ENCODE measurements at regions not wholly inside any gene's neighbourhood (a gene's known extent, or its start where the extent isn't known, plus 50 kb on each side); places are given as distances from the start of the nearest gene placed in this dataset.

DNA sequence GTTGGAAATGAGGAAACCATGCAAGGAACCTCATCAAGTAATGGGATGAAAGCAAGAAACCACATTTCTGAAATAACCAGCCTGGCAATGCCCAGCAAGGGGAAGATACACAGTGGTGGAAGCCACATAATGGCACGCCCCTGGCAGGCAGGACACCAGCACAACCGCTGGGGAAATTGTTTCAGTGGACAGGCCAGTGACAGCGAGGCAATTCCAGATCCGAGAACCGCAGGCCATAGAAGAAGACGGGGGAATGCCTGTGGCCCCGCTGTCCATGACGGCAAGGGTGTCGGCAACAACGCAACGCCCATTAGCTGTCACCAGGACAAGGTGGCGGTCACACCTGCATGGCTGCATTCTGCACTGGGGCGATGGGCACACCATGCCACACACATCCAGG lies 1389.6 kb downstream of the BRD1 start:
- H3K9me3 ChIP-seq (ENCODE audit: control insufficient read depth in 5 of 5, low read length in 5 of 5) = no peaks in the 10 kb centered on the region
- H3K4me1 ChIP-seq (ENCODE audit: control insufficient read depth in 5 of 5, insufficient read depth in 5 of 5, low read length in 5 of 5) = no peaks in the 10 kb centered on the region
- no peak overlapping the region for H3K27ac ChIP-seq (ENCODE audit: low read depth, low read length)
- H3K36me3 ChIP-seq (ENCODE audit: control insufficient read depth in 5 of 5, insufficient read depth in 5 of 5, low read length in 5 of 5) = no peaks in the 10 kb centered on the region
- no peak overlapping the region for H3K4me3 ChIP-seq (ENCODE audit: low read depth in 1 of 5, low read length in 5 of 5)
- H3K9ac ChIP-seq (ENCODE audit: low read length in 5 of 5) = no peak overlapping the region
- H3K27me3 ChIP-seq (ENCODE audit: control insufficient read depth in 5 of 5, insufficient read depth in 4 of 5, low read length in 5 of 5) = peaks cover 0 to 15% (median 2%) of the 10 kb centered on the region in 5 donors

GRCh38 chr22:48436201-48436931 lies 1391.3 kb downstream of the BRD1 start:
- Histone ChIP-seq H3K27me3 (ENCODE audit: control insufficient read depth in 5 of 5, insufficient read depth in 4 of 5, low read length in 5 of 5) (peaks cover 0 to 14% (median 6%) of the 10 kb centered on the region in 5 donors), H3K27ac (ENCODE audit: low read depth, low read length) (no peak overlapping the region)

GRCh38 chr22:48434868-48435250 lies 1392.8 kb downstream of the BRD1 start:
- H3K9ac ChIP-seq (ENCODE audit: low read length in 5 of 5) = no peak overlapping the region
- H3K4me1 ChIP-seq (ENCODE audit: control insufficient read depth in 5 of 5, insufficient read depth in 5 of 5, low read length in 5 of 5) = no peaks in the 10 kb centered on the region
- H3K4me3 ChIP-seq (ENCODE audit: low read depth in 1 of 5, low read length in 5 of 5) = no peak overlapping the region
- H3K27ac ChIP-seq (ENCODE audit: low read depth, low read length) = no peak overlapping the region
- no peaks in the 10 kb centered on the region for H3K9me3 ChIP-seq (ENCODE audit: control insufficient read depth in 5 of 5, low read length in 5 of 5)
- no peaks in the 10 kb centered on the region for H3K36me3 ChIP-seq (ENCODE audit: control insufficient read depth in 5 of 5, insufficient read depth in 5 of 5, low read length in 5 of 5)
- peaks cover 0 to 9% (median 6%) of the 10 kb centered on the region in 5 donors for H3K27me3 ChIP-seq (ENCODE audit: control insufficient read depth in 5 of 5, insufficient read depth in 4 of 5, low read length in 5 of 5)

More at GRCh38 chr22:48436201-48436931, 1391.3 kb downstream of the BRD1 start:
- Histone ChIP-seq H3K4me1 (ENCODE audit: control insufficient read depth in 5 of 5, insufficient read depth in 5 of 5, low read length in 5 of 5) (no peaks in the 10 kb centered on the region), H3K9me3 (ENCODE audit: control insufficient read depth in 5 of 5, low read length in 5 of 5) (no peaks in the 10 kb centered on the region), H3K36me3 (ENCODE audit: control insufficient read depth in 5 of 5, insufficient read depth in 5 of 5, low read length in 5 of 5) (no peaks in the 10 kb centered on the region), H3K4me3 (ENCODE audit: low read depth in 1 of 5, low read length in 5 of 5) (no peak overlapping the region), H3K9ac (ENCODE audit: low read length in 5 of 5) (no peak overlapping the region)

DNA sequence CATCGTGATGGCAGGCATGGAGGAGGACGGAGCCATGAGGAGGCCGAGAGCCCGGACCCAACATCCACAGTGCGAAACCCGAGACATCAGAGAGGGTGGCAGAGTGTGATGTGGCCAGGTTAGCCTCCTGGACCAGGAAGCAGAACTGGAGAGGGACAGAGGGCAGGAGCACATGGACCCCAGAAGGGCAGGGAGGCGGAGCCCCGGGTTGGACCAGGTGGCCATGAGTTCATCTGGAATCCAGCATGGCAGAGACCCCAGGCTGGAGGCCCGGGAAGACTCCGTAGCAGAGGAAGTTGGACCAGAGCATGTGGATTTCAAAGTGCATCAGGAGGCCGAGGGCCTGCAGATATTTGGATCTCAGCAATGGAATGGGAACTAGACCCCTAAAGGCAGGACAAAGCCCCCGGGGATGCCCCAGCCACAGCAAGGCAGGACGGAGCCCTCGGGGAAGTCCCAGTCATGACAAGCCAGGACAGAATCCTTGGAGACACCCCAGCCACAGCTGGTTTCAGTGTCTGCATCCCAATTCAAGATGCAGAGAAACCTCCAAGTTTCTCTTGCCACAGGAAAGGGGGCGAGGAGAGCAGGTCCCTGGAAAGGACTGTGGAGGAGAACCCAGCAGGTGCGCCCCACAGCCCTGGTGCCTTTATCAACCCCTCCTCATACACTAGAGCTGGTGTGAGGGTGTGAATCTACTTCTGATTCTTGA lies 1393.4 kb downstream of the BRD1 start:
- Histone ChIP-seq H3K9ac (ENCODE audit: low read length in 5 of 5) (no peak overlapping the region), H3K27me3 (ENCODE audit: control insufficient read depth in 5 of 5, insufficient read depth in 4 of 5, low read length in 5 of 5) (peaks cover 0 to 9% (median 7%) of the 10 kb centered on the region in 5 donors), H3K4me3 (ENCODE audit: low read depth in 1 of 5, low read length in 5 of 5) (no peak overlapping the region), H3K9me3 (ENCODE audit: control insufficient read depth in 5 of 5, low read length in 5 of 5) (no peaks in the 10 kb centered on the region), H3K27ac (ENCODE audit: low read depth, low read length) (no peak overlapping the region), H3K36me3 (ENCODE audit: control insufficient read depth in 5 of 5, insufficient read depth in 5 of 5, low read length in 5 of 5) (no peaks in the 10 kb centered on the region), H3K4me1 (ENCODE audit: control insufficient read depth in 5 of 5, insufficient read depth in 5 of 5, low read length in 5 of 5) (no peaks in the 10 kb centered on the region)

DNA sequence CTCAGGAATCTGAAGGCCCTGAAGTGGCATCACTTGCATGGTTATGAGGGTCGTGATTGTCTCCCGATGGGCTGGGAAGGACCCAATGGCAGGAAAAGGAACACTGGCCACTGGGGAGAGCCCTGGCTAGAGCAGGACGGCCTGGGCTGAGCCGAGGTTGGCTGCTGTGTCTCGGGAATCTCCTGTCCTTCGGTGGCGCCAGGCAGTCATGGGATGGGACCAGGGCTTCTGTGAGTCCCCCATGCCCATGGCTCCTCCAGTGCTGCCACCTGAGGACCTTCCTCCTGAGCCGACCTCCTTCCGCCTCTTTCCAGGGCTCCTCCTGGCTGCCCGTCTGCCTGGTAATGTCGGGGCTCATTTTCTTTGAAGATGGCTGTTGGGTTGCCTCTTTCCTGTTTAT lies 1394.0 kb downstream of the BRD1 start:
- H3K9me3 ChIP-seq (ENCODE audit: control insufficient read depth in 5 of 5, low read length in 5 of 5) = no peaks in the 10 kb centered on the region
- no peak overlapping the region for H3K9ac ChIP-seq (ENCODE audit: low read length in 5 of 5)
- H3K27me3 ChIP-seq (ENCODE audit: control insufficient read depth in 5 of 5, insufficient read depth in 4 of 5, low read length in 5 of 5) = peaks cover 0 to 9% (median 4%) of the 10 kb centered on the region in 5 donors
- H3K27ac ChIP-seq (ENCODE audit: low read depth, low read length) = no peak overlapping the region
- no peak overlapping the region for H3K4me3 ChIP-seq (ENCODE audit: low read depth in 1 of 5, low read length in 5 of 5)
- H3K4me1 ChIP-seq (ENCODE audit: control insufficient read depth in 5 of 5, insufficient read depth in 5 of 5, low read length in 5 of 5) = no peaks in the 10 kb centered on the region
- no peaks in the 10 kb centered on the region for H3K36me3 ChIP-seq (ENCODE audit: control insufficient read depth in 5 of 5, insufficient read depth in 5 of 5, low read length in 5 of 5)

- H3K36me3 ChIP-seq (ENCODE audit: control insufficient read depth in 5 of 5, insufficient read depth in 5 of 5, low read length in 5 of 5) = no peaks in the 10 kb centered on the region
- H3K9ac ChIP-seq (ENCODE audit: low read length in 5 of 5) = no peak overlapping the region
- no peaks in the 10 kb centered on the region for H3K4me1 ChIP-seq (ENCODE audit: control insufficient read depth in 5 of 5, insufficient read depth in 5 of 5, low read length in 5 of 5)
- H3K4me3 ChIP-seq (ENCODE audit: low read depth in 1 of 5, low read length in 5 of 5) = no peak overlapping the region
- no peaks in the 10 kb centered on the region for H3K9me3 ChIP-seq (ENCODE audit: control insufficient read depth in 5 of 5, low read length in 5 of 5)
- H3K27me3 ChIP-seq (ENCODE audit: control insufficient read depth in 5 of 5, insufficient read depth in 4 of 5, low read length in 5 of 5) = peaks cover 0 to 9% (median 7%) of the 10 kb centered on the region in 5 donors
- H3K27ac ChIP-seq (ENCODE audit: low read depth, low read length) = no peak overlapping the region
Observed at GRCh38 chr22:48432781-48433518, 1394.7 kb downstream of the BRD1 start.

DNA sequence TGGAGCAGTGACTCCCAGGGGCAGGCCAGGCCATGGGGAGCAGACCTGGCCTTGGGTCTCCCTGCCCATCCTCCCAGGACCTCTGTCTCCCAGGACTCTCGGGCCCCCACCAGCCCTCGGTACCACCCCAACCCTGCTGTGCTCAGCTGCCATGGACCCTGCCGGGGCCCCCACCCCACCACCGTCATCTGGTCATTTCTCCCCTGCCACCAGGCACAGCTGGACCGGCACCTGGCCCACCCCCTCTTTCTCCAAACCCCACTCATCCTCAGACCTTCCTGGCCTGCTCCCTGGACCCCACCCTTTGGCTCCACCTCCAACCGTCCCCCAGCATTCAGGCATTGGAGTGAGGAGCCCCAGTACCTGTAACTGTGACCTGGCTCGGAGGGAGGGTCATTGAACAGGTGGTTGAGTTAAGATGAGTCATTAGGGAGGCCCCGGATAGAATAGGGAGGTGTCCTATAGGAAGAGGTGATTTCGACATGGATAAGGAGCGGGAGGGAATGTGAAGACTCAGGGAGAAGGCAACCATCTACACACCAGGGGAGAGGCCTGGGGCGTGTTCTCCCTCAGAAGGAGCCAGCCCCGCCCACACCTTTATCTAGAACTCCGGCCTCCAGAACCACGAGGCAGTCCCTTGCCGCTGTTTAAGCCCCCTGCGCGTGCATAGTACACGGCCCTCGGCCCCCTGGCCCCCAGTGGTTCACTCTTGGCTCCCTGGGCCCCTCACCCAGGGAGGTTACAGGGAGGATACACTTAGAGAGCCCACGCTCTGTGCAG lies 1395.9 kb downstream of the BRD1 start:
- no peak overlapping the region for H3K4me3 ChIP-seq (ENCODE audit: low read depth in 1 of 5, low read length in 5 of 5)
- H3K36me3 ChIP-seq (ENCODE audit: control insufficient read depth in 5 of 5, insufficient read depth in 5 of 5, low read length in 5 of 5) = no peaks in the 10 kb centered on the region
- no peaks in the 10 kb centered on the region for H3K4me1 ChIP-seq (ENCODE audit: control insufficient read depth in 5 of 5, insufficient read depth in 5 of 5, low read length in 5 of 5)
- peaks cover 0 to 13% (median 7%) of the 10 kb centered on the region in 5 donors for H3K27me3 ChIP-seq (ENCODE audit: control insufficient read depth in 5 of 5, insufficient read depth in 4 of 5, low read length in 5 of 5)
- no peak overlapping the region for H3K27ac ChIP-seq (ENCODE audit: low read depth, low read length)
- no peak overlapping the region for H3K9ac ChIP-seq (ENCODE audit: low read length in 5 of 5)
- no peaks in the 10 kb centered on the region for H3K9me3 ChIP-seq (ENCODE audit: control insufficient read depth in 5 of 5, low read length in 5 of 5)

DNA sequence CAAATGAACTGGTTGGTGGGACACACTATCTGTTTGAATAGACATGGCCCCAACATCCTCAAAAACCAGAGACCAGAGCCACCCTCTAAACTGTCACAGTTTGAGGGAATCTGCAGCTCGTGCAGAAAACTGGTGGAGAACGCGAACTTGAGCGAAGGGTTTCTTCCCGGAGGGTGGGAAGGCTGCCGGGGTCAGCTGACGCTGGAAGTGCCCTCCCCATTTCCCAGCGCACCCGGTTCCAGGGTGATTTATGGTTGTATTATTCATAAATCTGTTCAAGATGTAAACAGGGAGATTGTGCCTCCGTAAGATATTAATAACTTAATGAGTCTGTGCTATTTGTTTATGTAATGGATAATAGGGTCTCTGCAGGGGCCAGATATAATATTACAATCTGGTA lies 1396.7 kb downstream of the BRD1 start:
- Histone ChIP-seq H3K4me1 (ENCODE audit: control insufficient read depth in 5 of 5, insufficient read depth in 5 of 5, low read length in 5 of 5) (no peaks in the 10 kb centered on the region), H3K9ac (ENCODE audit: low read length in 5 of 5) (no peak overlapping the region), H3K36me3 (ENCODE audit: control insufficient read depth in 5 of 5, insufficient read depth in 5 of 5, low read length in 5 of 5) (no peaks in the 10 kb centered on the region), H3K9me3 (ENCODE audit: control insufficient read depth in 5 of 5, low read length in 5 of 5) (no peaks in the 10 kb centered on the region), H3K27ac (ENCODE audit: low read depth, low read length) (no peak overlapping the region), H3K4me3 (ENCODE audit: low read depth in 1 of 5, low read length in 5 of 5) (no peak overlapping the region), H3K27me3 (ENCODE audit: control insufficient read depth in 5 of 5, insufficient read depth in 4 of 5, low read length in 5 of 5) (peaks cover 0 to 19% (median 9%) of the 10 kb centered on the region in 5 donors)

DNA sequence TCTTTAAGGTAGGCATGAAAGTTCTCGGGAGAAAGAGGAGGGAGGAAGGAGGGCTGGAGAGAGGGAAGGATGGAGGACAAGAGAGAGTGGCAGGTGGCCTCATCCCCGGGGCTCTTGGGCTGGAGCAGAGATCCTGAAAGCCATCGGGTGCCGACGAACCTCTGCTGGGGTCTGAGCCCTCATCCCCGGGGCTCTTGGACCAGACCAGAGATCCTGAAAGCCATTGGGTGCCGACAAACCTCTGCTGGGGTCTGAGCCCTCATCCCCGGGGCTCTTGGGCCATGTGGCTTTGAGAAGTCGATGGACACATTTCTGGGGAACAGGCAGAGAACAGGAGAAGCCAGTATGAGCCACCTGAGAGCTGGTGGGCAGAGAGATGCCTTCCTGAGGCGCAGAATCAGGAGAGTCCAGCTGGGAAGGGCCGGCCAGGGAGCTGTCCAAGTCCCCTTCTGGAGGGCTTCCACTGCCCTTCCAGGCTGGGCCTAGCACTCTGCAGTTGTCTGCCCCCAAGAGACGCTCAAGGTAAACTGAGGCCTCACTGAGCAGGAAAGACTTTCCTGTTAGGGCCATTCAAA lies 1398.1 kb downstream of the BRD1 start:
- Histone ChIP-seq H3K4me1 (ENCODE audit: control insufficient read depth in 5 of 5, insufficient read depth in 5 of 5, low read length in 5 of 5) (no peaks in the 10 kb centered on the region), H3K9ac (ENCODE audit: low read length in 5 of 5) (no peak overlapping the region), H3K4me3 (ENCODE audit: low read depth in 1 of 5, low read length in 5 of 5) (no peak overlapping the region), H3K36me3 (ENCODE audit: control insufficient read depth in 5 of 5, insufficient read depth in 5 of 5, low read length in 5 of 5) (no peaks in the 10 kb centered on the region), H3K27me3 (ENCODE audit: control insufficient read depth in 5 of 5, insufficient read depth in 4 of 5, low read length in 5 of 5) (peaks cover 3 to 27% (median 15%) of the 10 kb centered on the region in 5 donors), H3K27ac (ENCODE audit: low read depth, low read length) (no peak overlapping the region), H3K9me3 (ENCODE audit: control insufficient read depth in 5 of 5, low read length in 5 of 5) (no peaks in the 10 kb centered on the region)
